ENCODE measurements at regions not wholly inside any gene's neighbourhood (a gene's known extent, or its start where the extent isn't known, plus 50 kb on each side); places are given as distances from the start of the nearest gene placed in this dataset.
"Not testable (repeated sequence)": the region's sequence is repeated elsewhere in the genome, so short reads cannot be mapped to it uniquely, and the experiment has no call there.

GRCh38 chr3:78314327-78314726 is 1274.4 kb downstream of the ROBO2 start:
- DNase-seq (ENCODE audit: low spot score) = no peak

- DNase-seq (ENCODE audit: low spot score) = no peak
Measured at GRCh38 chr3:78317774-78318173, 1277.9 kb downstream of the ROBO2 start.

- DNase-seq (ENCODE audit: low spot score) = no peak
Measured at GRCh38 chr3:78322780-78323179, 1282.9 kb downstream of the ROBO2 start.

- no peak for DNase-seq (ENCODE audit: low spot score)
Measured at GRCh38 chr3:78337801-78338211, 1297.9 kb downstream of the ROBO2 start.

- no peak for DNase-seq (ENCODE audit: low spot score)
Measured at GRCh38 chr3:78338405-78338804, 1298.5 kb downstream of the ROBO2 start.

- no peak for DNase-seq (ENCODE audit: low spot score)
Measured at GRCh38 chr3:78343221-78343620, 1303.3 kb downstream of the ROBO2 start.

GRCh38 chr3:78344267-78344666 is 1304.4 kb downstream of the ROBO2 start:
- DNase-seq (ENCODE audit: low spot score) = not testable (repeated sequence)

GRCh38 chr3:78344918-78345317 is 1305.0 kb downstream of the ROBO2 start:
- DNase-seq (ENCODE audit: low spot score) = no peak

GRCh38 chr3:78347176-78347575 is 1307.3 kb downstream of the ROBO2 start:
- no peak for DNase-seq (ENCODE audit: low spot score)

GRCh38 chr3:78348664-78349063 is 1308.8 kb downstream of the ROBO2 start:
- DNase-seq (ENCODE audit: low spot score) = no peak

GRCh38 chr3:78349571-78349970 is 1309.7 kb downstream of the ROBO2 start:
- DNase-seq (ENCODE audit: low spot score) = no peak

GRCh38 chr3:78351334-78351733 is 1311.4 kb downstream of the ROBO2 start:
- no peak for DNase-seq (ENCODE audit: low spot score)

- no peak for DNase-seq (ENCODE audit: low spot score)
Measured at GRCh38 chr3:78353231-78353630, 1313.3 kb downstream of the ROBO2 start.

GRCh38 chr3:78360849-78361248 is 1321.0 kb downstream of the ROBO2 start:
- no peak for DNase-seq (ENCODE audit: low spot score)

GRCh38 chr3:78368636-78369345 is 1328.9 kb downstream of the ROBO2 start:
- no peak for DNase-seq (ENCODE audit: low spot score)

- no peak for DNase-seq (ENCODE audit: low spot score)
Measured at GRCh38 chr3:78390221-78390620, 1350.3 kb downstream of the ROBO2 start.

GRCh38 chr3:78398401-78398800 is 1358.5 kb downstream of the ROBO2 start:
- DNase-seq (ENCODE audit: low spot score) = no peak

- DNase-seq (ENCODE audit: low spot score) = no peak
Measured at GRCh38 chr3:78402720-78403119, 1362.8 kb downstream of the ROBO2 start.

- no peak for DNase-seq (ENCODE audit: low spot score)
Measured at GRCh38 chr3:78405745-78406144, 1362.1 kb downstream of the ROBO1 start.

GRCh38 chr3:78406396-78406795 is 1361.4 kb downstream of the ROBO1 start:
- no peak for DNase-seq (ENCODE audit: low spot score)

- DNase-seq (ENCODE audit: low spot score) = no peak
Measured at GRCh38 chr3:78410077-78410476, 1357.7 kb downstream of the ROBO1 start.

GRCh38 chr3:78414261-78414660 is 1353.5 kb downstream of the ROBO1 start:
- no peak for DNase-seq (ENCODE audit: low spot score)

- DNase-seq (ENCODE audit: low spot score) = no peak
Measured at GRCh38 chr3:78420611-78421010, 1347.2 kb downstream of the ROBO1 start.

- no peak for DNase-seq (ENCODE audit: low spot score)
Measured at GRCh38 chr3:78421247-78421966, 1346.4 kb downstream of the ROBO1 start.
